ENCODE measurements at regions not wholly inside any gene's neighbourhood (a gene's known extent, or its start where the extent isn't known, plus 50 kb on each side); places are given as distances from the start of the nearest gene placed in this dataset.

- no peaks in the 10 kb centered on the region for H3K79me2 ChIP-seq (replicated peaks; ENCODE audit: insufficient read depth)
- Mint-ChIP-seq H3K9me3 (no peaks in the 10 kb centered on the region; the same call in 2 of the 3 replicates), H3K4me1 (no peaks in the 10 kb centered on the region), H3K27me3 (ENCODE audit: insufficient read depth, low read depth, poor library complexity) (peaks cover 4% of the 10 kb centered on the region), H3K27ac (no peak overlapping the region), H3K36me3 (ENCODE audit: low read depth) (no peaks in the 10 kb centered on the region; the same call in 2 of the 3 replicates), H3K4me3 (no peak overlapping the region)
- no peaks in the 10 kb centered on the region for H3F3A ChIP-seq (replicated peaks; ENCODE audit: low read depth)
- TF ChIP-seq ZNF462 (CRISPR knock-in tag; IDR thresholded peaks at IDR 0.05): no peak
- TF ChIP-seq EZH2phosphoT487 (IDR thresholded peaks at IDR 0.05; ENCODE audit: unreplicated experiment): no peak
- TF ChIP-seq, protein P1, sequence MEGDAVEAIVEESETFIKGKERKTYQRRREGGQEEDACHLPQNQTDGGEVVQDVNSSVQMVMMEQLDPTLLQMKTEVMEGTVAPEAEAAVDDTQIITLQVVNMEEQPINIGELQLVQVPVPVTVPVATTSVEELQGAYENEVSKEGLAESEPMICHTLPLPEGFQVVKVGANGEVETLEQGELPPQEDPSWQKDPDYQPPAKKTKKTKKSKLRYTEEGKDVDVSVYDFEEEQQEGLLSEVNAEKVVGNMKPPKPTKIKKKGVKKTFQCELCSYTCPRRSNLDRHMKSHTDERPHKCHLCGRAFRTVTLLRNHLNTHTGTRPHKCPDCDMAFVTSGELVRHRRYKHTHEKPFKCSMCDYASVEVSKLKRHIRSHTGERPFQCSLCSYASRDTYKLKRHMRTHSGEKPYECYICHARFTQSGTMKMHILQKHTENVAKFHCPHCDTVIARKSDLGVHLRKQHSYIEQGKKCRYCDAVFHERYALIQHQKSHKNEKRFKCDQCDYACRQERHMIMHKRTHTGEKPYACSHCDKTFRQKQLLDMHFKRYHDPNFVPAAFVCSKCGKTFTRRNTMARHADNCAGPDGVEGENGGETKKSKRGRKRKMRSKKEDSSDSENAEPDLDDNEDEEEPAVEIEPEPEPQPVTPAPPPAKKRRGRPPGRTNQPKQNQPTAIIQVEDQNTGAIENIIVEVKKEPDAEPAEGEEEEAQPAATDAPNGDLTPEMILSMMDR (conservative IDR thresholded peaks at IDR 0.05; ENCODE audit: low read depth in 2 of 2): no peak
- no peak for TF ChIP-seq ZNF331 (CRISPR knock-in tag; IDR thresholded peaks at IDR 0.05; ENCODE audit: low read depth)
- no peak for TF ChIP-seq STAT1 (IDR thresholded peaks at IDR 0.05; ENCODE audit: unreplicated experiment)
- TF ChIP-seq EZH2 (IDR thresholded peaks at IDR 0.05; ENCODE audit: low read depth, unreplicated experiment): no peak
- TF ChIP-seq NANOG (IDR thresholded peaks at IDR 0.05; ENCODE audit: borderline replicate concordance): no peak
- TF ChIP-seq ZNF114 (CRISPR knock-in tag; IDR thresholded peaks at IDR 0.05): no peak
- TF ChIP-seq POLR2AphosphoS5 (IDR thresholded peaks at IDR 0.05; ENCODE audit: low read depth): no peak
- no peak for TF ChIP-seq CREB1 (CRISPR knock-in tag; IDR thresholded peaks at IDR 0.05; ENCODE audit: low read depth)
- TF ChIP-seq, protein P2, sequence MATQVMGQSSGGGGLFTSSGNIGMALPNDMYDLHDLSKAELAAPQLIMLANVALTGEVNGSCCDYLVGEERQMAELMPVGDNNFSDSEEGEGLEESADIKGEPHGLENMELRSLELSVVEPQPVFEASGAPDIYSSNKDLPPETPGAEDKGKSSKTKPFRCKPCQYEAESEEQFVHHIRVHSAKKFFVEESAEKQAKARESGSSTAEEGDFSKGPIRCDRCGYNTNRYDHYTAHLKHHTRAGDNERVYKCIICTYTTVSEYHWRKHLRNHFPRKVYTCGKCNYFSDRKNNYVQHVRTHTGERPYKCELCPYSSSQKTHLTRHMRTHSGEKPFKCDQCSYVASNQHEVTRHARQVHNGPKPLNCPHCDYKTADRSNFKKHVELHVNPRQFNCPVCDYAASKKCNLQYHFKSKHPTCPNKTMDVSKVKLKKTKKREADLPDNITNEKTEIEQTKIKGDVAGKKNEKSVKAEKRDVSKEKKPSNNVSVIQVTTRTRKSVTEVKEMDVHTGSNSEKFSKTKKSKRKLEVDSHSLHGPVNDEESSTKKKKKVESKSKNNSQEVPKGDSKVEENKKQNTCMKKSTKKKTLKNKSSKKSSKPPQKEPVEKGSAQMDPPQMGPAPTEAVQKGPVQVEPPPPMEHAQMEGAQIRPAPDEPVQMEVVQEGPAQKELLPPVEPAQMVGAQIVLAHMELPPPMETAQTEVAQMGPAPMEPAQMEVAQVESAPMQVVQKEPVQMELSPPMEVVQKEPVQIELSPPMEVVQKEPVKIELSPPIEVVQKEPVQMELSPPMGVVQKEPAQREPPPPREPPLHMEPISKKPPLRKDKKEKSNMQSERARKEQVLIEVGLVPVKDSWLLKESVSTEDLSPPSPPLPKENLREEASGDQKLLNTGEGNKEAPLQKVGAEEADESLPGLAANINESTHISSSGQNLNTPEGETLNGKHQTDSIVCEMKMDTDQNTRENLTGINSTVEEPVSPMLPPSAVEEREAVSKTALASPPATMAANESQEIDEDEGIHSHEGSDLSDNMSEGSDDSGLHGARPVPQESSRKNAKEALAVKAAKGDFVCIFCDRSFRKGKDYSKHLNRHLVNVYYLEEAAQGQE (IDR thresholded peaks at IDR 0.05; ENCODE audit: unreplicated experiment): no peak
- TF ChIP-seq, protein P3, sequence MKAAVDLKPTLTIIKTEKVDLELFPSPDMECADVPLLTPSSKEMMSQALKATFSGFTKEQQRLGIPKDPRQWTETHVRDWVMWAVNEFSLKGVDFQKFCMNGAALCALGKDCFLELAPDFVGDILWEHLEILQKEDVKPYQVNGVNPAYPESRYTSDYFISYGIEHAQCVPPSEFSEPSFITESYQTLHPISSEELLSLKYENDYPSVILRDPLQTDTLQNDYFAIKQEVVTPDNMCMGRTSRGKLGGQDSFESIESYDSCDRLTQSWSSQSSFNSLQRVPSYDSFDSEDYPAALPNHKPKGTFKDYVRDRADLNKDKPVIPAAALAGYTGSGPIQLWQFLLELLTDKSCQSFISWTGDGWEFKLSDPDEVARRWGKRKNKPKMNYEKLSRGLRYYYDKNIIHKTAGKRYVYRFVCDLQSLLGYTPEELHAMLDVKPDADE (IDR thresholded peaks at IDR 0.05): no peak
- no peak overlapping the region for H3K27ac ChIP-seq (ENCODE audit: low read depth)
- no peaks in the 10 kb centered on the region for H3K36me3 ChIP-seq (ENCODE audit: insufficient read depth)
- ATAC-seq (no peak), DNase-seq (ENCODE audit: low spot score) (no peak)
- no peak overlapping the region for H2AFZ ChIP-seq
- H3K4me1 ChIP-seq (ENCODE audit: insufficient read depth): no peaks in the 10 kb centered on the region
- H3K27me3 ChIP-seq (ENCODE audit: insufficient read depth): no peaks in the 10 kb centered on the region
- H3K4me3 ChIP-seq: no peak overlapping the region
- H3K9me2 ChIP-seq (ENCODE audit: insufficient read depth): 0 out of 2 replicates have a peak, but pooled peaks cover 9% of the 10 kb centered on the region
- H4K20me1 ChIP-seq (replicated peaks; ENCODE audit: insufficient read depth): no peaks in the 10 kb centered on the region
- no peak overlapping the region for H3K4me2 ChIP-seq
Observed at GRCh38 chr20:40331249-40331648, 357.8 kb downstream of the MAFB start.
